HG03342 (cell line): ENCODE measurements at regions not wholly inside any gene's neighbourhood (a gene's known extent, or its start where the extent isn't known, plus 50 kb on each side); places are given as distances from the start of the nearest gene placed in this dataset.

ENCODE experiments used
- ATAC-seq: cut with Tn5 transposase; IDR thresholded peaks from one replicate; pipeline ENCODE4 v1.9.1; 2021; ENCODE audit warnings: mild to moderate bottlenecking, moderate library complexity; ENCODE audit not compliant: unreplicated experiment

GRCh38 chr5:125152044-125152443 is 405.6 kb upstream of the ZNF608 start:
- ATAC-seq = no peak

GRCh38 chr5:125152461-125153189 is 406.2 kb upstream of the ZNF608 start:
- no peak for ATAC-seq

GRCh38 chr5:125153231-125153630 is 406.8 kb upstream of the ZNF608 start:
- no peak for ATAC-seq

- no peak for ATAC-seq
Measured at GRCh38 chr5:125154301-125155110, 408.1 kb upstream of the ZNF608 start.

- ATAC-seq = no peak
Measured at GRCh38 chr5:125160787-125161502, 414.5 kb upstream of the ZNF608 start.

- ATAC-seq = no peak
Measured at GRCh38 chr5:125162714-125163113, 416.3 kb upstream of the ZNF608 start.

- ATAC-seq = no peak
Measured at GRCh38 chr5:125169396-125169795, 423.0 kb upstream of the ZNF608 start.

GRCh38 chr5:125171641-125172040 is 425.2 kb upstream of the ZNF608 start:
- ATAC-seq = no peak

GRCh38 chr5:125175348-125176004 is 429.0 kb upstream of the ZNF608 start:
- no peak for ATAC-seq

GRCh38 chr5:125176005-125176390 is 429.6 kb upstream of the ZNF608 start:
- ATAC-seq = no peak

GRCh38 chr5:125177340-125177739 is 430.9 kb upstream of the ZNF608 start:
- no peak for ATAC-seq

- no peak for ATAC-seq
Measured at GRCh38 chr5:125179612-125180011, 433.2 kb upstream of the ZNF608 start.

- ATAC-seq = no peak
Measured at GRCh38 chr5:125180231-125180829, 433.9 kb upstream of the ZNF608 start.

- no peak for ATAC-seq
Measured at GRCh38 chr5:125181159-125181558, 434.7 kb upstream of the ZNF608 start.

GRCh38 chr5:125181955-125182354 is 435.5 kb upstream of the ZNF608 start:
- ATAC-seq = no peak

GRCh38 chr5:125185740-125186139 is 439.3 kb upstream of the ZNF608 start:
- ATAC-seq = no peak

GRCh38 chr5:125186911-125187375 is 440.5 kb upstream of the ZNF608 start:
- ATAC-seq = no peak

GRCh38 chr5:125189531-125189941 is 443.1 kb upstream of the ZNF608 start:
- no peak for ATAC-seq

GRCh38 chr5:125190232-125191087 is 444.0 kb upstream of the ZNF608 start:
- ATAC-seq = no peak

- ATAC-seq = no peak
Measured at GRCh38 chr5:125194883-125195282, 448.4 kb upstream of the ZNF608 start.
